Stimulated activated naive B cell treated with anti-CD40 and anti-IgM and Interleukin-4, amounts not matched to agents 10 μg/mL and 1 μg/mL and 100 μg/mL, for 72 hours (primary cell): ENCODE measurements at regions not wholly inside any gene's neighbourhood (a gene's known extent, or its start where the extent isn't known, plus 50 kb on each side); places are given as distances from the start of the nearest gene placed in this dataset.
"Not testable (repeated sequence)": the region's sequence is repeated elsewhere in the genome, so short reads cannot be mapped to it uniquely, and the experiment has no call there.

Experiments
- ATAC-seq, 2 donors: fragments of 150-1000 bp; cut with Tn5 transposase; replicated peaks; 2 replicates each; pipeline ENCODE4 v1.10.0; 2021; ENCODE audit warnings: moderate library complexity in 1 of 2
- DNase-seq: peaks from one replicate; pipeline ENCODE4 v3.0.0; 2021
- H3K27ac Mint-ChIP-seq: one replicate; pipeline ENCODE4 v1.8.0; 2022; ENCODE audit warnings: mild to moderate bottlenecking, mixed read lengths
- H3K27me3 Mint-ChIP-seq, 2 donors: one replicate each; pipeline ENCODE4 v1.8.0; 2022; ENCODE audit warnings: mixed read lengths in 2 of 2
- H3K36me3 Mint-ChIP-seq, 2 donors: one replicate each; pipeline ENCODE4 v1.8.0; 2022; ENCODE audit warnings: mixed read lengths in 2 of 2, mild to moderate bottlenecking in 1 of 2
- H3K4me1 Mint-ChIP-seq, 2 donors: one replicate each; pipeline ENCODE4 v1.8.0; 2022; ENCODE audit warnings: mixed read lengths in 2 of 2, mild to moderate bottlenecking in 1 of 2
- H3K4me3 Mint-ChIP-seq, 2 donors: one replicate each; pipeline ENCODE4 v1.8.0; 2022; ENCODE audit warnings: mild to moderate bottlenecking in 2 of 2, mixed read lengths in 2 of 2, moderate library complexity in 1 of 2
- H3K9me3 Mint-ChIP-seq, 2 donors: one replicate each; pipeline ENCODE4 v1.8.0; 2022; ENCODE audit warnings: mixed read lengths in 2 of 2, mild to moderate bottlenecking in 1 of 2

GRCh38 chr17:43327421-43327820 is 71.4 kb upstream of the ARL4D start:
- Mint-ChIP-seq H3K9me3 (no peaks in the 10 kb centered on the region), H3K4me3 (no peak overlapping the region), H3K27ac (no peak overlapping the region), H3K27me3 (no peaks in the 10 kb centered on the region), H3K36me3 (no peaks in the 10 kb centered on the region), H3K4me1 (peaks cover 11 to 27% of the 10 kb centered on the region in 2 donors)
- no peak for DNase-seq
- no peak for ATAC-seq

- peak overlapping the region; percentile 3 for H3K27ac Mint-ChIP-seq
- H3K4me3 Mint-ChIP-seq = no peak overlapping the region
- no peaks in the 10 kb centered on the region for H3K9me3 Mint-ChIP-seq
- no peaks in the 10 kb centered on the region for H3K36me3 Mint-ChIP-seq
- no peak for ATAC-seq
- peaks cover 11 to 23% of the 10 kb centered on the region in 2 donors for H3K4me1 Mint-ChIP-seq
- no peak for DNase-seq
- H3K27me3 Mint-ChIP-seq = no peaks in the 10 kb centered on the region
Observed at GRCh38 chr17:43326490-43327275, 72.1 kb upstream of the ARL4D start.

DNA sequence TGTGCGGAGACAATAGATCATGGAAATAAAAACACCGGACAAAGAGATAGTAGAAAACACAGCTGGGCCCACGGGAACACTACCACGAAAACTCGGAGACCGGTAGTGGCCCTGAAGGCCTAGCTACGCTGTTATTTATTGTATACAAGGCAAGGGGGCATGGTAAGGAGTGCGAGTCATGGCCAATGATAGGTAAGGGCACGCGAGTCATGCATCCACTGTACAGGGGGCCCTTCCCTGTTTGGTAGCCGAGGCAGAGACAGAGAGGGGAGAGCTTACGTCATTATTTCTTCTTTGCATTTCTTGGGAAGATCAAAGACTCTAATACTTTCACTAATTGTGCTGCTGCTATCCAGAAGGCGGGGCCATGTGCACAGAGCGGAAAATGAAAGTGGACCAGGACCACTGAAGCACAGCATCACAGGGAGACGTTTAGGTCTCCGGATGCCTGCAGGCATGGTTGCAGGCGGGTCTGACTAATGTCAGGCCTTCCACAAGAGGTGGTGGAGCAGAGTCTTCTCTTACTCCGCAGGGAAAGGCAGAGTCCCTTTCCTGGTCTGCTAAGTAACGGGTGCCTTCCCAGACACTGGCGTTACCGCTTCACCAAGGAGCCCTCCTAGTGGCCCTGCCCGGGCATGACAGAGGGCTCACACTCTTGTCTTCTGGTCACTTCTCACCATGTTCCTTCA is 74.4 kb upstream of the ARL4D start:
- ATAC-seq = peak in 1 of 2 donors; percentile 84
- DNase-seq = no peak
- H3K36me3 Mint-ChIP-seq = peaks cover 9% of the 10 kb centered on the region in 2 donors
- H3K27ac Mint-ChIP-seq = peak overlapping the region; percentile 73
- no peaks in the 10 kb centered on the region for H3K27me3 Mint-ChIP-seq
- H3K9me3 Mint-ChIP-seq = peaks cover 0 to 2% of the 10 kb centered on the region in 2 donors
- no peak overlapping the region for H3K4me3 Mint-ChIP-seq
- H3K4me1 Mint-ChIP-seq = peaks cover 12 to 26% of the 10 kb centered on the region in 2 donors

DNA sequence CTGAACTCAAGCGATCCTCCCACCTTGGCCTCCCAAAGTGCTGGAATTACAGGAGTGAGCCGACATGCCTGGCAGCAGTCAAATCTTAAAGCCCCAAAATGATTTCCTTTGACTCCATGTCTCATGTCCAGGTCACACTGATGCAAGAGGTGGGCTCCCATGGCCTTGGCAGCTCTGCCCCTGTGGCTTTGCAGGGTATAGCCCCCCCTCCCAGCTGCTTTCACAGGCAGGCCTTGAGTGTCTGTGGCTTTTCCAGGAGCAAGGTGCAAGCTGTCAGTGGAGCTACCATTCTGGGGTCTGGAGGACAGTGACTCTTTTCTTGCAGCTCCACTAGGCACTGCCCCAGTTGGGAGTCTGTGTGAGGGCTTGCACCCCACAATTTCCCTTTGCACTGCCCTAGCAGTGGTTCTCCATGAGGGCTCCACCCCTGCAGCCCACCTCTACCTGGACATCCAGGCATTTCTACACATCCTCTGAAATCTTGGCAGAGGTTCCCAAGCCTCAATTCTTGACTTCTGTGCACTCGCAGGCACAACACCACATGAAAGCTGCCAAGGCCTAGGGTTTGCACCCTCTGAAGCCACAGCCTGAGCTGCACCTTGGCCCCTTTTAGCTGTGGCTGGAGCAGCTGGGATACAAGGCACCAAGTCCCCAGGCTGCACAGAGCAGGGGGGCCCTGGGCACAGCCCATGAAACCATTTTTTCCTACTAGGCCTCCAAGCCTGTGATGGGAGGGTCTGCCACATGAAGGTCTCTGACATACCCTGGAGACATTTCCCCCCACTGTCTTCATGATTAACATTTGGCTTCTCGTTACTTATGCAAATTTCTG is 79.3 kb upstream of the ARL4D start:
- Mint-ChIP-seq H3K9me3 (peaks cover 0 to 8% of the 10 kb centered on the region in 2 donors), H3K27me3 (no peaks in the 10 kb centered on the region), H3K4me3 (no peak overlapping the region), H3K36me3 (peaks cover 17 to 21% of the 10 kb centered on the region in 2 donors), H3K4me1 (peaks cover 18 to 19% of the 10 kb centered on the region in 2 donors), H3K27ac (peak overlapping the region; percentile 76)
- no peak for ATAC-seq
- no peak for DNase-seq

DNA sequence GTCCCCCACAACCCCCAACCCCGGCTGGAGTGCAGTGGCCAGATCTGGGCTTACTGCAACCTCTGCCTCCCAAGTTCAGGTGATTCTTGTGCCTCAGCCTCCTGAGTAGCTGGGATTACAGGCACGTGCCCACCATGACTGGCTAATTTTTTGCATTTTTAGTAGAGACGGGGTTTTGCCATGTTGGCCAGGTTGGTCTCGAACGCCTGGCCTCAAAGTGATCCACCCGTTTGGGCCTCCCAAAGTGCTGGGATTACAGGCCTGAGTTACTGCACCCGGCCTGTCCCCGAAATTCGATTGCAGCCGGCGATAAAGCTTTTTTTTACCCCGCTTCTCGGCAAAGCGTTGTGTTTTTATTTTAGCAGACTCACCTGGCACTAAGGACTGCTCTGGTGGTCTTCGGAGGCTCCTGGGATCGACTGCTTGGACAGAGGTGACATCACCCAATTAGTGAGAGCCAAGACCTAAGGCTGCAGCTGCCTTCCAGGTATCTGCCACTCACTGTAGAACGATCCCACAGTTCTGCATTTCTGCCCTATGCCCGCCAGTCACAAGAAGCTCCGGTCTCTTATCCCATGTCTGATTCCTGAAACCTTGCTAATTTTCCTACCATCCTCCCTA is 82.2 kb upstream of the ARL4D start:
- Mint-ChIP-seq H3K4me1 (peaks cover 7 to 11% of the 10 kb centered on the region in 2 donors), H3K9me3 (peaks cover 0 to 8% of the 10 kb centered on the region in 2 donors), H3K27me3 (no peaks in the 10 kb centered on the region), H3K4me3 (no peak overlapping the region), H3K27ac (no peak overlapping the region), H3K36me3 (peaks cover 17 to 20% of the 10 kb centered on the region in 2 donors)
- no peak for ATAC-seq
- peak; percentile 46 for DNase-seq

DNA sequence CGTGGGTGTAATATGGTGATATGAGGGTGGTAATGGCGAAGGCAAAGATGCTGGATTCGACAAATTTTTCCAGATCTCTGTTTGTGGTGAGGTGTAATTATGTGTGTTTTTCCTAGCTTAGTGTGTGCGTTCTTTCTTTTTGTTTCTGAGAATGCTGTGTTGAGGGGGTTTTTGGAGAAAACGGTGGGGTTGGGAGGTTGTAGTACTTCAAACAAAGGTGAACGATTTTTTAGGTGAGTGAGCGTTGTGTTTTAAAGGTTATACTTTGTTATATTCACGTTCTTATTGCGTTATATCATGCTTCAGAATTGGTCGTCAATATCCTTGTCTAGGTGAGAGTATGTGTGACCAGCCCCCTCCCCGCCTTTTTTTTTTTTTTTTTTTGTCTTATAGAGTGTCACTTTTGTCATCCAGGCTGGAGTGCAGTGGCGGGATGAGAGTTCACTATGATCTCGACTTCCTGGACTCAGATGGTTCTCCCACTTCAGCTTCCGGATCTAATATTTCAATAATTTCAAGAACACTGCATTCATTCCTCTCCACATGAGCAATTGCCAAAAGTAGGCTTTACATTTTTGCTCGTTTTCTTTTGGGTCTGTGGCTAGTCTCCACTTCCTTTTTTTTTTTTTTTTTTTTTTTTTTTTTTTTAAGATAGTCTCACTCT is 82.2 kb upstream of the RNU2-1 start:
- H3K36me3 Mint-ChIP-seq = peaks cover 17 to 19% of the 10 kb centered on the region in 2 donors
- no peak overlapping the region for H3K27ac Mint-ChIP-seq
- H3K27me3 Mint-ChIP-seq = no peaks in the 10 kb centered on the region
- H3K4me3 Mint-ChIP-seq = no peak overlapping the region
- no peak for DNase-seq
- H3K4me1 Mint-ChIP-seq = peaks cover 5 to 9% of the 10 kb centered on the region in 2 donors
- H3K9me3 Mint-ChIP-seq = peaks cover 0 to 8% of the 10 kb centered on the region in 2 donors
- ATAC-seq = no peak

- ATAC-seq (no peak), DNase-seq (no peak)
- Mint-ChIP-seq H3K9me3 (peaks cover 0 to 8% of the 10 kb centered on the region in 2 donors), H3K36me3 (peaks cover 16 to 17% of the 10 kb centered on the region in 2 donors), H3K27ac (no peak overlapping the region), H3K4me3 (no peak overlapping the region), H3K4me1 (peaks cover 5 to 9% of the 10 kb centered on the region in 2 donors), H3K27me3 (no peaks in the 10 kb centered on the region)
Observed at GRCh38 chr17:43315369-43315768, 81.6 kb upstream of the RNU2-1 start.

DNA sequence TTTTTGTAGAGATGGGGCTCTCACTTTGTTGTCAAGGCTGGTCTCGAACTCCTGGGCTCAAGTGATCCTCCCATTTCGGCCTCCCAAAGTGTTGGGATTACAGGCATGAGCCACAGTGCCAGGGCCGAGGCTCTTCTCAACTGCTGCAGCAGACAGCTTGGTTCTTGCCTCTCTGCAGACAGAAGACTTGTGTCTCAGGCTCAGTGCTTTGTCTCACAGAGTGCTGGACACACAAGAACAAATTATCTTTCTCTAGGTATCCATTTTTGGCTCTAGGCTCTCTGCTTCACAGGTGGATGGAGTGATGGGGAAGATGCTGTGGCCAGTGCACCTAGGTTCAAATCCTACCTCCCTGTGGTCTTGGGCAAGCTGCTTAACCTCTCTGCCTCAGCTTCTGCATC is 80.8 kb upstream of the RNU2-1 start:
- Mint-ChIP-seq H3K36me3 (peaks cover 11 to 14% of the 10 kb centered on the region in 2 donors), H3K9me3 (peaks cover 0 to 7% of the 10 kb centered on the region in 2 donors), H3K4me3 (no peak overlapping the region), H3K27ac (no peak overlapping the region), H3K27me3 (no peaks in the 10 kb centered on the region), H3K4me1 (peaks cover 5 to 9% of the 10 kb centered on the region in 2 donors)
- no peak for ATAC-seq
- no peak for DNase-seq

DNA sequence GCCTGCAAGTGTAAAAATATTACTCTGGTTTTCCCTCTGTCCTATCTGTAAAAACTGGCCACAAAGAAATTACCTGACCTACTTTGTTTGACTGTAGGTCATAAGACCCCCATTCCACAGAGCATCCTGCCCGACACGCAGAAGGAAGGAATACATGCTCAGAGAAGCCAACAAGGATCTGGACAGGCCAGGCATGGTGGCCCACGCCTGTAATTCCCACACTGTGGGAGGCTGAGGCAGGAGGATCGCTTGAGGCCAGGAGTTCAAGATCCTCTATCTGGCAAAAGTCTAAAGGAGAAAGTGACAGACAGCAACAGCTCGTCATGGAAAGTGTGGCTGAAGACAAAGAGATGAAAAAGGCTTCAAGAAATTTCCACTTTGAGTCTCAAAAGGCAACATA is 78.2 kb upstream of the RNU2-1 start:
- ATAC-seq (no peak), DNase-seq (no peak)
- Mint-ChIP-seq H3K36me3 (peaks cover 0 to 2% of the 10 kb centered on the region in 2 donors), H3K4me1 (peaks cover 0 to 6% of the 10 kb centered on the region in 2 donors), H3K27ac (peak overlapping the region; percentile 59), H3K27me3 (no peaks in the 10 kb centered on the region), H3K9me3 (no peaks in the 10 kb centered on the region), H3K4me3 (no peak overlapping the region)

GRCh38 chr17:43309505-43310332 is 75.9 kb upstream of the RNU2-1 start:
- Mint-ChIP-seq H3K4me1 (no peaks in the 10 kb centered on the region), H3K27me3 (no peaks in the 10 kb centered on the region), H3K36me3 (no peaks in the 10 kb centered on the region), H3K27ac (no peak overlapping the region), H3K4me3 (no peak overlapping the region), H3K9me3 (no peaks in the 10 kb centered on the region)
- DNase-seq (no peak), ATAC-seq (no peak)

DNA sequence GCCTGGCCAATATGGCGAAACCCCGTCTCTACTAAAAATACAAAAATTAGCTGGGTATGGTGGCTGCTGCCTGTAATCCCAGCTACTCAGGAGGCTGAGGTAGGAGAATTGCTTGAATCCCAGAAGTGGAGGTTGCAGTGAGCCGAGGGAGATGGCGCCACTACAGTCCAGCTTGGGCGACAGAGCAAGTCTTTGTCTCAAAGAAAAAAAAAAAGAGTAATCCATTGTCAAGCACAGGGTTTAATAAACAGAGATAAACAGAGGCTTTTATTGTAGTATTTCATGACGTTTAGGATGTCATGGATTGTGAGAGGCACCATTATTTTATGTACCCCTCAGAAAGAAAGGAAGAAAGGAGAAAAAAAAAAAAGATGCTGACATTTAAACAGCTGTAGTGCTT is 75.2 kb upstream of the RNU2-1 start:
- no peaks in the 10 kb centered on the region for H3K9me3 Mint-ChIP-seq

DNA sequence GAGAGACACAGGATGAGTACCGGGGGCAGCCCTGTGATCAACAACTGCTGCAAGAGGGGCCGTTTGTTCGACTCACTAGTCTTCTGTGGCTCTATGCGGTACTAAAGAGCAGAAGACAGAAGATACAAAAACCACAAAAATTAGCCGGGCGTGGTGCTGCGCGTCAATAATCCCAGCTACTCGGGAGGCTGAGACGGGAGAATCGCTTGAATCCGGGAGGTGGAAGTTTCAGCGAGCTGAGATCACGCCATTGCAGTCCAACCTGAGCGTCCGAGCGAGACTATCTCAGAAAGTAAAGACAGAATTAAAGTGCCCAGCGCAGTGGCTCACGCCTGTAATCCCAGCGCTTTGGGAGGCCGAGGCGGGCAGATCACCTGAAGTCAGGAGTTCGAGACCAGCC is 71.0 kb upstream of the RNU2-1 start:
- H3K4me3 Mint-ChIP-seq, H3K27me3 Mint-ChIP-seq, ATAC-seq, DNase-seq, H3K4me1 Mint-ChIP-seq, H3K9me3 Mint-ChIP-seq, H3K27ac Mint-ChIP-seq, H3K36me3 Mint-ChIP-seq: not testable (repeated sequence)

More for the DNA sequence above, 75.2 kb upstream of the RNU2-1 start:
- DNase-seq (no peak), ATAC-seq (no peak)
- no peaks in the 10 kb centered on the region for H3K27me3 Mint-ChIP-seq
- H3K4me3 Mint-ChIP-seq = no peak overlapping the region
- H3K36me3 Mint-ChIP-seq = no peaks in the 10 kb centered on the region
- H3K27ac Mint-ChIP-seq = no peak overlapping the region
- H3K4me1 Mint-ChIP-seq = no peaks in the 10 kb centered on the region

- not testable (repeated sequence) for H3K27me3 Mint-ChIP-seq, DNase-seq, H3K27ac Mint-ChIP-seq, H3K9me3 Mint-ChIP-seq, H3K4me3 Mint-ChIP-seq, H3K36me3 Mint-ChIP-seq, H3K4me1 Mint-ChIP-seq, ATAC-seq
Observed at GRCh38 chr17:43303049-43303448, 69.3 kb upstream of the RNU2-1 start.
